ENCODE measurements at regions not wholly inside any gene's neighbourhood (a gene's known extent, or its start where the extent isn't known, plus 50 kb on each side); places are given as distances from the start of the nearest gene placed in this dataset.
"Not testable (repeated sequence)": the region's sequence is repeated elsewhere in the genome, so short reads cannot be mapped to it uniquely, and the experiment has no call there.

DNA sequence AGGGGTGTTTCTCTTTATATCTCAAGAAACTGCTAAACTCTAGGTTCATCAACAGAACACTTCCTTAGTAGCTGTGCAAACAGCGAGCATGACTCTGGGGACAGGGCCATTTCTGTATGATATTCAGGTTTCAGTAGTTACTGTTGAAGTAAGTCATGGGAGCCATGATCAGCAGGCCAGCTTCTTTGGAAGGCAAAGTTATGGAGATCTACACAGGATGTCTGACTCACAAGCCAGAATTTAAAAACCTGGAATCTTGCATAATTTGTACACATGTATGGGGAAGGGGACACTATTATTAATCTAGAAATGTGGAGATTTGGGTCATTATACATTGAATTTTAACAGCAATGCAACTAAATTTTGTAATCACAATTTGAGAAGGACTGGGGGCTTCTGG lies 187.8 kb upstream of the NR3C2 start:
- H3K9me3 ChIP-seq (ENCODE audit: low read depth) = no peaks in the 10 kb centered on the region
- no peaks in the 10 kb centered on the region for H3K4me1 ChIP-seq (ENCODE audit: low read depth)
- no peak overlapping the region for H3K4me3 ChIP-seq
- H3K27me3 ChIP-seq = no peaks in the 10 kb centered on the region
- TF ChIP-seq, protein P1, sequence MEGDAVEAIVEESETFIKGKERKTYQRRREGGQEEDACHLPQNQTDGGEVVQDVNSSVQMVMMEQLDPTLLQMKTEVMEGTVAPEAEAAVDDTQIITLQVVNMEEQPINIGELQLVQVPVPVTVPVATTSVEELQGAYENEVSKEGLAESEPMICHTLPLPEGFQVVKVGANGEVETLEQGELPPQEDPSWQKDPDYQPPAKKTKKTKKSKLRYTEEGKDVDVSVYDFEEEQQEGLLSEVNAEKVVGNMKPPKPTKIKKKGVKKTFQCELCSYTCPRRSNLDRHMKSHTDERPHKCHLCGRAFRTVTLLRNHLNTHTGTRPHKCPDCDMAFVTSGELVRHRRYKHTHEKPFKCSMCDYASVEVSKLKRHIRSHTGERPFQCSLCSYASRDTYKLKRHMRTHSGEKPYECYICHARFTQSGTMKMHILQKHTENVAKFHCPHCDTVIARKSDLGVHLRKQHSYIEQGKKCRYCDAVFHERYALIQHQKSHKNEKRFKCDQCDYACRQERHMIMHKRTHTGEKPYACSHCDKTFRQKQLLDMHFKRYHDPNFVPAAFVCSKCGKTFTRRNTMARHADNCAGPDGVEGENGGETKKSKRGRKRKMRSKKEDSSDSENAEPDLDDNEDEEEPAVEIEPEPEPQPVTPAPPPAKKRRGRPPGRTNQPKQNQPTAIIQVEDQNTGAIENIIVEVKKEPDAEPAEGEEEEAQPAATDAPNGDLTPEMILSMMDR (IDR thresholded peaks at IDR 0.05; ENCODE audit: low read depth, low read length) = no peak
- H3K36me3 ChIP-seq = no peaks in the 10 kb centered on the region
- H3K27ac ChIP-seq = no peak overlapping the region
- DNase-seq (ENCODE audit: low read depth in 1 of 2, low spot score in 1 of 2) = no peak

- TF ChIP-seq, protein P1 (IDR thresholded peaks at IDR 0.05; ENCODE audit: low read depth, low read length) = no peak
- Histone ChIP-seq H3K36me3 (no peaks in the 10 kb centered on the region), H3K27ac (no peak overlapping the region), H3K4me3 (no peak overlapping the region), H3K4me1 (ENCODE audit: low read depth) (no peaks in the 10 kb centered on the region), H3K9me3 (ENCODE audit: low read depth) (no peaks in the 10 kb centered on the region), H3K27me3 (no peaks in the 10 kb centered on the region)
- DNase-seq (ENCODE audit: low read depth in 1 of 2, low spot score in 1 of 2) = no peak
Observed at GRCh38 chr4:148618856-148619255, 176.6 kb upstream of the NR3C2 start.

- Histone ChIP-seq H3K27ac (no peak overlapping the region), H3K4me1 (ENCODE audit: low read depth) (no peaks in the 10 kb centered on the region)
- no peak for DNase-seq (ENCODE audit: low read depth in 1 of 2, low spot score in 1 of 2)
Observed at GRCh38 chr4:148608968-148609367, 166.8 kb upstream of the NR3C2 start.

GRCh38 chr4:148598418-148599207 lies 156.4 kb upstream of the NR3C2 start:
- H3K27ac ChIP-seq; H3K4me3 ChIP-seq; H3K9me3 ChIP-seq (ENCODE audit: low read depth); H3K36me3 ChIP-seq; H3K4me1 ChIP-seq (ENCODE audit: low read depth); H3K27me3 ChIP-seq; DNase-seq (ENCODE audit: low read depth in 1 of 2, low spot score in 1 of 2): not testable (repeated sequence)

More at GRCh38 chr4:148608968-148609367, 166.8 kb upstream of the NR3C2 start:
- no peak overlapping the region for H3K4me3 ChIP-seq
- TF ChIP-seq, protein P1 (IDR thresholded peaks at IDR 0.05; ENCODE audit: low read depth, low read length) = no peak
- no peaks in the 10 kb centered on the region for H3K27me3 ChIP-seq
- H3K9me3 ChIP-seq (ENCODE audit: low read depth) = no peaks in the 10 kb centered on the region
- no peaks in the 10 kb centered on the region for H3K36me3 ChIP-seq

GRCh38 chr4:148589182-148589581 lies 147.0 kb upstream of the NR3C2 start:
- DNase-seq (ENCODE audit: low read depth in 1 of 2, low spot score in 1 of 2) = no peak
- no peaks in the 10 kb centered on the region for H3K4me1 ChIP-seq (ENCODE audit: low read depth)
- TF ChIP-seq, protein P1 (IDR thresholded peaks at IDR 0.05; ENCODE audit: low read depth, low read length) = no peak

DNA sequence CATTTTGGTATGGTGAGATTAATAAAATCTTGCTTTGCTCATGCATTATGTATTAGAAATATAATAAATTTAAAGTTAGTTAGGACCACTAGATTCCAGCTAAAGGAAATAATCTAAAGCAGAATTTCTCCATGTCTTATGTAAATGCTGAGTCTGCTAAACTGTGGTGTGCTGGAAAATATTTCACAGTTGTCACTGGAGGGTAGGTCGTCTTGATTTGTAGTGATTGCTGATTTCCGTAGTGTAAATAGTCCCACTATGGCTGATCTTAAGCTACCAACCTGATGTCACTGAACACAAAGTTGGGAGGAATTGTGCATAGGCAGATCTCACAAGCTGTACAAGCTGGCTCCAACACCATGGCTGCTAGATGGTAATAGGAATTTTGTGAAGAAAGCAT lies 133.4 kb upstream of the NR3C2 start:
- H3K27ac ChIP-seq = no peak overlapping the region

More at GRCh38 chr4:148589182-148589581, 147.0 kb upstream of the NR3C2 start:
- no peaks in the 10 kb centered on the region for H3K27me3 ChIP-seq
- no peak overlapping the region for H3K4me3 ChIP-seq
- H3K9me3 ChIP-seq (ENCODE audit: low read depth) = no peaks in the 10 kb centered on the region
- no peak overlapping the region for H3K27ac ChIP-seq
- no peaks in the 10 kb centered on the region for H3K36me3 ChIP-seq

More for the DNA sequence above, 133.4 kb upstream of the NR3C2 start:
- no peak for DNase-seq (ENCODE audit: low read depth in 1 of 2, low spot score in 1 of 2)
- Histone ChIP-seq H3K36me3 (no peaks in the 10 kb centered on the region), H3K27me3 (no peaks in the 10 kb centered on the region), H3K4me1 (ENCODE audit: low read depth) (no peaks in the 10 kb centered on the region), H3K4me3 (no peak overlapping the region), H3K9me3 (ENCODE audit: low read depth) (no peaks in the 10 kb centered on the region)
- TF ChIP-seq, protein P1 (IDR thresholded peaks at IDR 0.05; ENCODE audit: low read depth, low read length) = no peak
